ENCODE measurements at regions not wholly inside any gene's neighbourhood (a gene's known extent, or its start where the extent isn't known, plus 50 kb on each side); places are given as distances from the start of the nearest gene placed in this dataset.

- Histone ChIP-seq H3K36me3 (ENCODE audit: control insufficient read depth, insufficient read depth, low read length) (no peaks in the 10 kb centered on the region), H3K9me1 (ENCODE audit: insufficient read depth, low read length) (no peaks in the 10 kb centered on the region), H2BK20ac (ENCODE audit: low read depth, low read length) (no peak overlapping the region), H3K56ac (ENCODE audit: extremely low read depth, insufficient read depth, low read length) (no peak overlapping the region), H3K27ac (ENCODE audit: insufficient read depth, low read length) (no peak overlapping the region), H3K14ac (replicated peaks; ENCODE audit: low read depth, low read length) (no peak overlapping the region), H4K91ac (ENCODE audit: insufficient read depth, low read depth, low read length) (no peak overlapping the region), H3K18ac (ENCODE audit: low read depth, low read length) (no peak overlapping the region), H3K9me3 (ENCODE audit: control insufficient read depth, insufficient read depth, low read length) (no peaks in the 10 kb centered on the region), H2AFZ (replicated peaks; ENCODE audit: low read length, poor library complexity) (no peak overlapping the region), H4K8ac (ENCODE audit: low read depth in 2 of 2, low read length in 2 of 2) (no peak overlapping the region), H3K4me2 (ENCODE audit: low read depth, low read length) (no peak overlapping the region), H4K5ac (ENCODE audit: low read depth, low read length) (no peak overlapping the region), H3K23ac (ENCODE audit: low read depth, low read length) (no peak overlapping the region), H2AK5ac (ENCODE audit: low read depth, low read length) (no peak overlapping the region), H3K4me1 (ENCODE audit: control insufficient read depth, insufficient read depth, low read length) (no peaks in the 10 kb centered on the region), H3K79me1 (ENCODE audit: low read depth in 1 of 2, low read length in 2 of 2) (no peaks in the 10 kb centered on the region), H3K9ac (ENCODE audit: low read depth, low read length) (no peak overlapping the region), H4K20me1 (ENCODE audit: insufficient read depth, low read length) (no peaks in the 10 kb centered on the region), H2AK9ac (replicated peaks; ENCODE audit: low read depth, low read length, poor library complexity) (no peak overlapping the region), H2BK5ac (ENCODE audit: low read depth, low read length, poor library complexity, severe bottlenecking) (no peak overlapping the region), H3K4me3 (ENCODE audit: insufficient read depth, low read depth, low read length) (no peak overlapping the region), H2BK15ac (ENCODE audit: low read depth, low read length) (no peak overlapping the region), H2BK120ac (ENCODE audit: low read depth, low read length) (no peak overlapping the region), H3K27me3 (ENCODE audit: control insufficient read depth, insufficient read depth, low read length) (no peaks in the 10 kb centered on the region), H3K4ac (ENCODE audit: low read depth, low read length) (no peak overlapping the region)
- no CpG with 5 or more reads among the region's 2 CpGs for WGBS, 2 experiments (ENCODE audit: extremely low coverage in 2 of 2, insufficient read length in 1 of 2)
- ChIA-PET CTCF (interaction anchor here (1.0 kb wide), 1 partner anchor 110 kb away, joined by 3 read pairs; the partner anchor contains the start of gene AGTR1), POLR2A (ENCODE audit: unreplicated experiment) (no interaction called here)
- TF ChIP-seq CHD1 (IDR thresholded peaks at IDR 0.05; ENCODE audit: low read depth, low read length) (no peak), RAD21 (IDR thresholded peaks at IDR 0.05; ENCODE audit: low read length) (no peak), MAZ (IDR thresholded peaks at IDR 0.05; ENCODE audit: borderline replicate concordance, low read depth, low read length) (no peak), SMC3 (IDR thresholded peaks at IDR 0.05; ENCODE audit: low read depth, low read length) (no peak), MAFK (IDR thresholded peaks at IDR 0.05; ENCODE audit: low read depth, low read length) (no peak), ELK1 (IDR thresholded peaks at IDR 0.05; ENCODE audit: borderline replicate concordance, low read depth, low read length) (no peak), FOS (IDR thresholded peaks at IDR 0.05; ENCODE audit: low read depth, low read length) (no peak), POLR2A (IDR thresholded peaks at IDR 0.05; ENCODE audit: low read depth, low read length) (no peak), NFE2L2 (IDR thresholded peaks at IDR 0.05; ENCODE audit: low read depth, low read length) (no peak), CEBPB (IDR thresholded peaks at IDR 0.05; ENCODE audit: low read depth, low read length) (no peak), CTCF (conservative IDR thresholded peaks at IDR 0.05; ENCODE audit: low read depth, low read length) (no peak)
- in situ Hi-C loops (cut with MboI; ENCODE audit: low sequenced_read_pairs) = no loop called here
- intact Hi-C loops (cut with micrococcal nuclease) = no loop called here
- DNase-seq (no peak), ATAC-seq (ENCODE audit: low read depth) (no peak)
- dilution Hi-C loops (cut with HindIII; ENCODE audit: low sequenced_read_pairs, unreplicated experiment) = no loop called here
- BruUV-seq (replicated peaks) = no TSS peak
Observed at GRCh38 chr3:148588291-148588690, 109.4 kb upstream of the AGTR1 start.

Measured in IMR-90 (cell line).